GM21390 (cell line): ENCODE measurements at regions not wholly inside any gene's neighbourhood (a gene's known extent, or its start where the extent isn't known, plus 50 kb on each side); places are given as distances from the start of the nearest gene placed in this dataset.

Source experiments
- ATAC-seq: cut with Tn5 transposase; IDR thresholded peaks from one replicate; pipeline ENCODE4 v1.9.1; 2021; ENCODE audit not compliant: unreplicated experiment

- ATAC-seq = no peak
These were observed 122.2 kb downstream of the SIK1 start for GRCh38 chr21:43304621-43305335.

DNA sequence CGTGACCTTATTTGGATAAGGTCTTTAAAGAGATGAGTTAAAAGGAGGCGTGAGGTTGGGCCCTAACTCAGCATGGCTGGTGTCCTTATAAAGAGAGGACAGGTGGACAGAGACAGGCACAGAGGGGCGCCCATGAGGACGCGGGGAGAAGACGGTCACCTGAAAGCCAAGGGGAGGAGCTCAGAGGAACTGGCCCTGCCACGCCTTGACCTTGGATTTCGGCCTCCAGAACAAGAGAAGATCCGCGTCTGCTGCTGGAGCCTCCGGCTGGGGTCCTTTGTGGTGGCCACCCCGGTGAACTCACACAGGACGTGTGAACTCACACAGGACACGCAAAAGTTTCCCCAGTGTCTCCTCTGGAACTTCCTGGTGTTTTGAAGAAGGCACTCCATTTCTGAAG, 122.7 kb downstream of the SIK1 start:
- no peak for ATAC-seq

DNA sequence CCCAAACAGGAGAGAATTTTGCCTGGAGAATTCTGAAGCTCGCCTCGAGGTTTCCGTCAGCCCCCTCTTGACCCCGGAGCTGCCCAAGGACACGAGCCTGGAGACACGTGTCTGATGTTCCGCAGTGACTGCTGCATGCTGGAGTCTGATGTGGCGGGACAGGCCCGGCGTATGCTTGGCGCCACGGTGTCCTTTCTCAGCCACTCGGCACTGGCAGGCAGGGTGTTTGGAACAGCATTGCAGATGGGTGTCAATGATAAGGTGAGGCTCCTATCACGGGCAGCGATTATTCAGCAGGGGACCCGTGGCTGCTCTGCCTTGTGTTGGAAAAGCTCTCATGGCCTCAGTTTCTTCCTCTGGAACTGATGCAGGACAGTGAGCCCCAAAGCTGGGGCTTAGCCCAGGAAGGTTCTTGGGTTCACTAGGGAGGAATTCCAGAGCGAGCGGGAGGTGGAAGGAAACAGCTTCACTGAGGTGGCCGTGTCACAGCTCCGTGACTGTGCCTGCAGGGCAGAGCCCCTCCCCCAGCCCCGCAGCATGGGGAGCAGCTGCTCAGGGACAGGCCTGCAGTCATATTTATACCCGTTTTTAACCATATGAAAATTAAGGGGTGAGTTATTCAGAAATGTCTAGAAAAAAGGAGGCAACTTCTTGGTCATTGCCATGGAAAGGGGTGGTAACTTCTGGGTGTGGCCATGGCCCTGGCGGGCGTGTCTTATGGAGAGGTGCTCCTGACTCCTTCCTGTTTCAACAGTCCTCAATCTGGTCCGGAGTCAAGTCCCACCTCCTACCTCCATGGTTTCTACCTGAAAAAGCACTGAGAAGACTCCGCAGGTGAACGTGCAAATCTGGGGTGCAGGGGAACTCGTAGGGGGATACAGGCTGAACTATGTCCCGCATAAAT, 123.4 kb downstream of the SIK1 start:
- no peak for ATAC-seq

DNA sequence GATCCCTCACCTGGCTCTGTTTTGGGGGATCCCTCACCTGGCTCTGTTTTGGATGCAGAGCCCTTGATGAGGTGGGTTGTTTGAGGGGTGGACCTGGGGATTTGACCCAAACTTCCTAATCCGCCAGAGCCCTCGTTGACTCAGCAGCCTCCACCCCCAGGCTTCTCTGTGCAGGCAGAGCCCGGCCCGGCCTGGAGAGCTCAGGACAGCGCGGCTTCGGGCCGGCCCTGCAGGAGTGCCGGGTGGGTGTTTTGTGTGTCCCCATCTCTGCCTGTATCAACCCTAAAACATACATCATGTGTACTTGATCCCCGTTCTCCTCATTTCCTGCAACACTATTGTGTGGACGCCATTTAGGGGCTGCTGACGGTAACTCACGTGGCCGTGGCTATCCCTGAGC, 124.2 kb downstream of the SIK1 start:
- no peak for ATAC-seq

- no peak for ATAC-seq
These were observed 124.8 kb downstream of the SIK1 start for GRCh38 chr21:43302062-43302700.

GRCh38 chr21:43301409-43302061, 125.4 kb downstream of the SIK1 start:
- no peak for ATAC-seq

GRCh38 chr21:43300496-43301408, 126.2 kb downstream of the SIK1 start:
- no peak for ATAC-seq

- no peak for ATAC-seq
These were observed 127.3 kb downstream of the SIK1 start for GRCh38 chr21:43299441-43300277.

GRCh38 chr21:43298546-43299440, 128.1 kb downstream of the SIK1 start:
- ATAC-seq = no peak

DNA sequence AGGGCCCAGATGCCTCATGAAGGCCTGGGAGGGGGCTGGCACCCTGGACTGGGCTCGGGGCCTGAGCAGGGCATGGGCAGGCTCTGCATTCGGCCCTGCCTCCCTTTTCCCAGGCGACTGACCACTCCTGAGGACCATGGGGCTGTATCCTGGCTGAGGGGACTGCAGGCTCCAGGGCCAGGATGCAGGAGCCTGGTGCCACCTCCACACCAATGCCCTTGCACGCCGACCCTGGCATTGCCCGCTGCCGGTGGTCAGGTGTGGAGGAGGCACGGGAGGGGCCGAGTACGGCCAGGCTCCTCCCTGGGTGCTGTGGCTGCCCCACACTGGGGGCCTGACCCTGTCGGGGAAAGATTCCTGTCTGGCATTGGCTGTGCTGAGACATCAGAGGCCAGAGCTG, 128.9 kb downstream of the SIK1 start:
- no peak for ATAC-seq

- ATAC-seq = no peak
These were observed 128.7 kb downstream of the CRYAA start for GRCh38 chr21:43297391-43297981.

GRCh38 chr21:43295066-43295958, 126.5 kb downstream of the CRYAA start:
- no peak for ATAC-seq

GRCh38 chr21:43294194-43294902, 125.5 kb downstream of the CRYAA start:
- ATAC-seq = no peak

DNA sequence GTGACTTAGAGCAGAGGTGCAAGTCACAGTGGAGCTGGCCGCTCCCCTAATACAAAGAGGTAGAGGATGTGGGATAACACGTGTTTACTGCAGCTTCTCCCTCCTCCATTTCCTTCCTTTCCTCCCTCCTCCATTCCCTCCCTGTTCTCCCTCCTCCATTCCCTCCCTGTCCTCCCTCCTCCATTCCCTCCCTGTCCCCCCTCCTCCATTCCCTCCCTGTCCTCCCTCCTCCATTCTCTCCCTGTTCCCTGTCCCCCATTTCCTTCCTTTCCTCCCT, 124.0 kb downstream of the CRYAA start:
- no peak for ATAC-seq

- no peak for ATAC-seq
These were observed 123.4 kb downstream of the CRYAA start for GRCh38 chr21:43292041-43292865.
